Right lobe of liver (tissue), 4 donors: ENCODE measurements at regions not wholly inside any gene's neighbourhood (a gene's known extent, or its start where the extent isn't known, plus 50 kb on each side); places are given as distances from the start of the nearest gene placed in this dataset.

Experiments used
- CTCF ChIP-seq, 4 donors: fragments of 200-600 bp in 3 of 4; fragments of 450-650 bp in 1 of 4; IDR thresholded peaks; one replicate each; pipeline versions ENCODE4 v1.5.1 to v1.8.0; 2016 to 2022; ENCODE audit warnings: antibody characterized with exemption in 4 of 4, mild to moderate bottlenecking in 2 of 4
- POLR2A ChIP-seq: fragments of 450-650 bp; IDR thresholded peaks from one replicate; pipeline ENCODE4 v1.6.1; 2017; ENCODE audit warnings: antibody characterized with exemption, mild to moderate bottlenecking
- donor health status: DM: no; HTN: no; CAD: no.
- donor health status: DM: no; HTN: no; CAD: no.
- donor health status: DM: no; HTN: yes; CAD: no.

GRCh38 chr7:16200591-16200990, 220.7 kb downstream of the CRPPA start:
- TF ChIP-seq POLR2A, result no peak
- no peak for TF ChIP-seq CTCF (IDR thresholded peaks at IDR 0.05)
